Uterus (tissue), 3 donors: ENCODE measurements at regions not wholly inside any gene's neighbourhood (a gene's known extent, or its start where the extent isn't known, plus 50 kb on each side); places are given as distances from the start of the nearest gene placed in this dataset.

Experiments
- DNase-seq, 2 donors: peaks; one replicate each; pipeline ENCODE4 v3.0.0-alpha.2; 2019 to 2020
- H3K27ac ChIP-seq, 2 donors: fragments of 200-600 bp; sonication (generic); 1 replicate in 1 of 2; 2 replicates in 1 of 2; pipeline ENCODE4 v1.5.1; 2016 to 2018
- H3K27me3 ChIP-seq, 2 donors: fragments of 200-600 bp; sonication (generic); one replicate each; pipeline ENCODE4 v1.5.1; 2018 to 2019; ENCODE audit warnings: control low read depth in 1 of 2
- H3K36me3 ChIP-seq, 2 donors: fragments of 200-600 bp; sonication (generic); one replicate each; pipeline ENCODE4 v1.5.1; 2019; ENCODE audit warnings: control low read depth in 1 of 2
- H3K4me1 ChIP-seq, 2 donors: fragments of 200-600 bp; sonication (generic); one replicate each; pipeline ENCODE4 v1.5.1; 2018 to 2019; ENCODE audit warnings: control low read depth in 1 of 2
- H3K4me3 ChIP-seq, 2 donors: fragments of 200-600 bp; sonication (generic); 1 replicate in 1 of 2; 2 replicates in 1 of 2; pipeline ENCODE4 v1.5.1; 2018 to 2019; ENCODE audit warnings: mild to moderate bottlenecking in 1 of 2
- H3K9me3 ChIP-seq, 2 donors: fragments of 200-600 bp; sonication (generic); one replicate each; pipeline ENCODE4 v1.5.1; 2019; ENCODE audit warnings: control low read depth in 1 of 2
- POLR2A ChIP-seq, 2 donors: fragments of 450-650 bp; IDR thresholded peaks; one replicate each; pipeline ENCODE4 v1.6.1; 2016; ENCODE audit warnings: antibody characterized with exemption in 2 of 2, mild to moderate bottlenecking in 1 of 2, moderate library complexity in 1 of 2
- intact Hi-C: fragments of 100-400 bp; cut with DNase I; formaldehyde crosslinking; loops from one replicate; pipeline ENCODE4 v1.15.1; 2023; ENCODE audit warnings: low total_unique reads
- TF ChIP-seq, protein P1 (sequence below), 4 experiments: fragments of 200-600 bp in 2 of 4; fragments of 450-650 bp in 2 of 4; sonication (generic) in 2 of 4; IDR thresholded peaks; one replicate each; pipeline ENCODE4 v1.5.1; 2016 to 2019; ENCODE audit warnings: antibody characterized with exemption in 4 of 4, mild to moderate bottlenecking in 2 of 4, moderate library complexity in 1 of 4
- donor health status: DM: yes; HTN: yes; CAD: no.

DNA sequence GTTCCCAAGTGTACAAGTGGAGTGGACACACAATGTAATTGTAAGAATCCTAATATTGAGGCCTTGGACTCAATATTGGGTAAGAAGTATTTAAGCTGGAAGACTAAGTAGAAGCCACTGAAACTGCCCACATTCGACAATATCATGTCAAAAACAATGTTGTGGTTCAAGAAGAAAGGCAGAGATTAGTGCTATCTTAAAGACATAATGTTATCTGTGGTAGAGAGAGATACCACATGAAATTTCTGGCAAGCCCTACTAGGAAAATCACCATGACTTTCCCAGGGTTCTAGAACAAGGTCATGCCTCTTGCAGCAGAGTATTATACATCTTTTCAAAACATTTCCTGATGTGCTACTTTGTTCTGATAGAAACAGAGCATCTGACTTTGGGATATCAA is 192.6 kb downstream of the RAP2B start:
- Histone ChIP-seq H3K9me3 (no peaks in the 10 kb centered on the region), H3K36me3 (no peaks in the 10 kb centered on the region), H3K4me1 (peaks cover 0 to 5% of the 10 kb centered on the region in 2 donors), H3K27ac (no peak overlapping the region), H3K4me3 (no peak overlapping the region), H3K27me3 (no peaks in the 10 kb centered on the region)
- DNase-seq = no peak
- intact Hi-C loops = no loop called here
- TF ChIP-seq, protein P1, sequence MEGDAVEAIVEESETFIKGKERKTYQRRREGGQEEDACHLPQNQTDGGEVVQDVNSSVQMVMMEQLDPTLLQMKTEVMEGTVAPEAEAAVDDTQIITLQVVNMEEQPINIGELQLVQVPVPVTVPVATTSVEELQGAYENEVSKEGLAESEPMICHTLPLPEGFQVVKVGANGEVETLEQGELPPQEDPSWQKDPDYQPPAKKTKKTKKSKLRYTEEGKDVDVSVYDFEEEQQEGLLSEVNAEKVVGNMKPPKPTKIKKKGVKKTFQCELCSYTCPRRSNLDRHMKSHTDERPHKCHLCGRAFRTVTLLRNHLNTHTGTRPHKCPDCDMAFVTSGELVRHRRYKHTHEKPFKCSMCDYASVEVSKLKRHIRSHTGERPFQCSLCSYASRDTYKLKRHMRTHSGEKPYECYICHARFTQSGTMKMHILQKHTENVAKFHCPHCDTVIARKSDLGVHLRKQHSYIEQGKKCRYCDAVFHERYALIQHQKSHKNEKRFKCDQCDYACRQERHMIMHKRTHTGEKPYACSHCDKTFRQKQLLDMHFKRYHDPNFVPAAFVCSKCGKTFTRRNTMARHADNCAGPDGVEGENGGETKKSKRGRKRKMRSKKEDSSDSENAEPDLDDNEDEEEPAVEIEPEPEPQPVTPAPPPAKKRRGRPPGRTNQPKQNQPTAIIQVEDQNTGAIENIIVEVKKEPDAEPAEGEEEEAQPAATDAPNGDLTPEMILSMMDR (IDR thresholded peaks at IDR 0.05) = no peak
- no peak for TF ChIP-seq POLR2A (IDR thresholded peaks at IDR 0.05)

DNA sequence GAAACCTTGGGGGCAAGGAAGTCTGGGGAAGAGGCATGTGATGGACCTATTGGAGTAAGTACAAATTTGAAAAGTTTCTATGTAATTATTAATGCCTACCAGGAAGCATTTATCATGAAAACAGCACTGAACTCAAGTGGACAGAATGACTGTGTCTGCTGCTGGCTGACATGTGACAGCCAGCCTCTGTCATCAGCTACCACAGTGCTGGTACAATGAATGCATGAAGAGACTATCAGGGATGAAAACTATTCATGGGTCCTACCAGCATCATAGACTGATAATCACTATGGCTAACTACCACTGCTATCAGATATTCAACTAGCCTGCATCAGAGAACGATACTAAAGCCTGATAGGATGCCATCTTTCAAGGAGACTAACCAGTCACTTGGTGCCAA is 193.5 kb downstream of the RAP2B start:
- no peak for DNase-seq
- TF ChIP-seq, protein P1 (IDR thresholded peaks at IDR 0.05) = no peak
- no peak for TF ChIP-seq POLR2A (IDR thresholded peaks at IDR 0.05)
- Histone ChIP-seq H3K9me3 (no peaks in the 10 kb centered on the region), H3K4me3 (no peak overlapping the region), H3K36me3 (no peaks in the 10 kb centered on the region), H3K4me1 (peaks cover 0 to 5% of the 10 kb centered on the region in 2 donors), H3K27me3 (no peaks in the 10 kb centered on the region), H3K27ac (no peak overlapping the region)
- intact Hi-C loops = no loop called here

DNA sequence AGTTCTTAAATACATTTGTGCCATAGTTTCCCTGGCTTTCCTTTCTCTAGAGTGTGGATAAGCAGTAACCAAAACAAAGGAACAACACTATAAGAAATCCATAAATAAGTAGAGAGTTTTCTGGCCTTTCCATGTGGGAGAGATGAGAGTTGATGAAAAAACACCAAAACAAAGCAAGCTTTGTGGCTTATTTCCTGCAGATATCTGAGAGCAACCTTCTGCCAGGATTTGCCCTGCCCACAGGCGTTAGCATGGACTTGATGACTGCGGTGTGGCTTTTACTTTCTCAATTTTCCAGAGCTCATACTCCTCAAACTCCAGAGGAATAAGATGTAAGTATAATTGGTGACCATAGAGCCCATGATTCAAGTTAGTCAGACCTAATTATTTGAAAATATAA is 194.9 kb downstream of the RAP2B start:
- Histone ChIP-seq H3K27me3 (no peaks in the 10 kb centered on the region), H3K4me1 (peaks cover 0 to 5% of the 10 kb centered on the region in 2 donors), H3K9me3 (no peaks in the 10 kb centered on the region), H3K4me3 (no peak overlapping the region), H3K27ac (peak overlapping the region; percentile 22 to 61), H3K36me3 (no peaks in the 10 kb centered on the region)
- no peak for DNase-seq
- intact Hi-C loops = no loop called here
- no peak for TF ChIP-seq POLR2A (IDR thresholded peaks at IDR 0.05)
- TF ChIP-seq, protein P1 (IDR thresholded peaks at IDR 0.05) = no peak

DNA sequence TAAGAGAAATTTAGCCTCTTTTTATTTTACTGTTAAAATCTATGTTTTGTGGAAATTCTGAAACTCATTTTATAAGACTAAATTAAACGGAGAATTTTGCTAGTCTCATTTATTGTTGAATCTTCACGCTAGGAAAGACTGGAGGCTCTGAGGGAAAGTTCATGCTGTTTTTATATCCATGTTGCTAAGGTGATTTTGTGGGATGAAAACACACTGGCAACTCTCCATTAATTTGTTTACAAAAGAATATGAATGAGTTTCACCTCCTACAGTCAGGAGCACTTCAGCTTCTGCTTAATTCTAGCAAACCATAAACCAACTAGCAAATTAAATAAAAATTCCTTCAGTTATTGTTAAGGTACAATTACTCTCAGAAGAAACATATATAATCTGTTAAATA is 195.4 kb downstream of the RAP2B start:
- Histone ChIP-seq H3K4me1 (peaks cover 0 to 5% of the 10 kb centered on the region in 2 donors), H3K9me3 (no peaks in the 10 kb centered on the region), H3K27me3 (no peaks in the 10 kb centered on the region), H3K36me3 (no peaks in the 10 kb centered on the region), H3K27ac (peak overlapping the region; percentile 22 to 61), H3K4me3 (no peak overlapping the region)
- TF ChIP-seq, protein P1 (IDR thresholded peaks at IDR 0.05) = no peak
- TF ChIP-seq POLR2A (IDR thresholded peaks at IDR 0.05) = no peak
- no peak for DNase-seq
- intact Hi-C loops = no loop called here

DNA sequence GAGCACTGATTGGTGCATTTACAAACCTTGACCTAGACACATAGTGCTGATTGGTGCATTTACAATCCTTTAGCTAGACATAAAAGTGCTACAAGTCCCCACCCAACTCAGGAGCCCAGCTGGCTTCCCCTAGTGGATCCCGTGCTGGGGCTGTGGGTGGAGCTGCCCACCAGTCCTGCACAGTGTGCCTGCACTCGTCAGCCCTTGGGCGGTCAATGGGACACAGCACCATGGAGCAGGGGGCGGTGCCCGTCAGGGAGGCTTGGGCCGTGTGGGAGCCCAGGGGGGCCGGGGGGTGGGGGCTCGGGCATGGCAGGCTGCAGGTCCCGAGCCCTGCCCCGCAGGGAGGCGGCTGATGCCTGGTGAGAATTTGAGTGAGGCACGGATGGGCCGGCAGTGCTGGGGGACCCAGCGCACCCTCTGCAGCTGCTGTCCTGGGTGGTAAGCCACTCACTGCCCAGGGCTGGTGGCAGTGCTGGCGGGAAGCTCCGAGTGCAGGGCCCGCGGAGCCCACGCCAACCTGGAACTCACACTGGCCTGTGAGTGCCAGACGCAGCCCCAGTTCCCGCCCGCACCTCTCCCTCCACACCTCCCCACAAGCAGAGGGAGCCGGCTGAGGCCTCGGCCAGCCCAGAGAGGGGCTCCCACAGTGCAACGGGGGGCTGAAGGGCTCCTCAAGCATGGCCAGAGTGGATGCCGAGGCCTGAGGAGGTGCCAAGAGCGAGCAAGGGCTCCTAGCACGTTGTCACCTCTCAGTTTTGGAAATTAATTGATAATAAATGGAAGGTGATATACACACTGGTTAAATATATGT is 207.7 kb downstream of the RAP2B start:
- H3K4me1 ChIP-seq = no peaks in the 10 kb centered on the region
- intact Hi-C loops = no loop called here
- TF ChIP-seq, protein P1 (IDR thresholded peaks at IDR 0.05) = no peak
- TF ChIP-seq POLR2A (IDR thresholded peaks at IDR 0.05) = no peak
- no peaks in the 10 kb centered on the region for H3K9me3 ChIP-seq
- H3K4me3 ChIP-seq = no peak overlapping the region
- H3K27ac ChIP-seq = no peak overlapping the region
- no peak for DNase-seq
- H3K36me3 ChIP-seq = no peaks in the 10 kb centered on the region
- H3K27me3 ChIP-seq = no peaks in the 10 kb centered on the region
